HG02759 (cell line): ENCODE measurements at regions not wholly inside any gene's neighbourhood (a gene's known extent, or its start where the extent isn't known, plus 50 kb on each side); places are given as distances from the start of the nearest gene placed in this dataset.

Source experiments
- ATAC-seq: cut with Tn5 transposase; IDR thresholded peaks from one replicate; pipeline ENCODE4 v1.9.1; 2021; ENCODE audit warnings: mild to moderate bottlenecking, moderate library complexity; ENCODE audit not compliant: unreplicated experiment

GRCh38 chr4:3364634-3365314, 72.0 kb downstream of the RGS12 start:
- ATAC-seq, result no peak

DNA sequence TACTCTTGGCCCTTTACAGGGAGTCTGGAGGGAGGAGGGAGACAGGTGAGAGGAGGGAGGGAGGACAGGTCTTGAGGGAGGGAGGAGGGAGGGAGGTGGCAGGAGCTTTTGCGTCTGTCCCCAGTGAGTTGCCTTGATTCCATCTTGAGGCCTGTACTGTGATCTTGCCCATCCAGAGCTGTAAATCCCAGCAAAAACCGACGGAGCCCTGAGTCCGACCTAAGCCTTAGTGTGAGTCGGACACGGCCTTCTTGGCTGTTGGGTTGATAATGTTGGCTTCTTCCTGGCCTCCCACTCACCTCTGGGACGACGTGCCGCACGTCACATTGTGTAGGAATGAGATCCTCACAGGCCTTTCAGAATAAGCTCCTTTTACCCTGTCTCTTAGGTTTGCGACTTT, 72.5 kb downstream of the RGS12 start:
- ATAC-seq, result no peak

DNA sequence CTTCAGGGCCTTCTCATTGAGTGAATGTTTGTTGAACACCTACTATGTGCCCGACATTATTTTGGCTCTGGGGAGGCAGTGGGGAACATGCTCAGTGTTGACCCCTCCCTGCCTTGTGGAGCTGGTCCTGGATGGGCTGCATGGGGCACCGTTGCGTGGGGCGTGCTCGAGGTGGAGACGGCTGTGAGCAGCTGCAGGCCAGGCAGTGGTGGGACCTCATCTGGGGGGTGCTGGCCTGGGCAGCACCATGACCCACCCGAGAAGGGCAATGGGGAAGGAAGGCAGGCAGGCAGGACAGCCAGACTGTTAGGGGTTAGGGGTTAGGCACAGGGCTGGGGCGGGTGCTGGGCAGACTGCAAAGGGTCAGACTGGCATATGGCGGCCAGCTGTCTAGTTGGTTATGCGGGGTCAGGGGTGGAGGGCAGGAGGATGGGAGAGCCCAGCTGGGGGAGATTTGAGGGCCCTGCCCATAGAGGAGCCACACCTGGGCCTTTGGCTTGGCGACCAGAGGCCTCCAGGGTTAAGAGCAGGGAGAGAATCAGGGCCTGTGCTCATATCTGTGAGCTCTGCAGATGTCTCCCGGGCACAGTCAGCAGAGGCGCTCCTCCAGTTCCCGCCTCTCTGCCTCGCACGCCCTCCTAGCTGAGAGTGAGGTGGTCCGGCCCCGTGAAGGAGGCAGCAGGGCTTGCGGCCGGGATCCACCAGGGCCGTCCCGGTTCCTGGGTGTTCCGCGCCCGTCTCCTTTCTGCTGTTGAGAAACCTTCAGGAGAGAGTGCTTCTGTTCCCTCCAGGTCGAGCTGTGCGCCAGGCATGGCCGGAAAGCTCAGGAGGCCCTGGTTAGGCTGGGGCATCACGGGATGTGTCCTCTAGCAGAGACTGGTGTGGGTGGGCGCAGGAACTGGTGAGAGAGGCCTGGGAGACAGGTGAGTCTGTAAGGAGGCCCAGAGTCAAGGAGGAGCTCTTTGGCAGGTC, 73.3 kb downstream of the RGS12 start:
- no peak for ATAC-seq

DNA sequence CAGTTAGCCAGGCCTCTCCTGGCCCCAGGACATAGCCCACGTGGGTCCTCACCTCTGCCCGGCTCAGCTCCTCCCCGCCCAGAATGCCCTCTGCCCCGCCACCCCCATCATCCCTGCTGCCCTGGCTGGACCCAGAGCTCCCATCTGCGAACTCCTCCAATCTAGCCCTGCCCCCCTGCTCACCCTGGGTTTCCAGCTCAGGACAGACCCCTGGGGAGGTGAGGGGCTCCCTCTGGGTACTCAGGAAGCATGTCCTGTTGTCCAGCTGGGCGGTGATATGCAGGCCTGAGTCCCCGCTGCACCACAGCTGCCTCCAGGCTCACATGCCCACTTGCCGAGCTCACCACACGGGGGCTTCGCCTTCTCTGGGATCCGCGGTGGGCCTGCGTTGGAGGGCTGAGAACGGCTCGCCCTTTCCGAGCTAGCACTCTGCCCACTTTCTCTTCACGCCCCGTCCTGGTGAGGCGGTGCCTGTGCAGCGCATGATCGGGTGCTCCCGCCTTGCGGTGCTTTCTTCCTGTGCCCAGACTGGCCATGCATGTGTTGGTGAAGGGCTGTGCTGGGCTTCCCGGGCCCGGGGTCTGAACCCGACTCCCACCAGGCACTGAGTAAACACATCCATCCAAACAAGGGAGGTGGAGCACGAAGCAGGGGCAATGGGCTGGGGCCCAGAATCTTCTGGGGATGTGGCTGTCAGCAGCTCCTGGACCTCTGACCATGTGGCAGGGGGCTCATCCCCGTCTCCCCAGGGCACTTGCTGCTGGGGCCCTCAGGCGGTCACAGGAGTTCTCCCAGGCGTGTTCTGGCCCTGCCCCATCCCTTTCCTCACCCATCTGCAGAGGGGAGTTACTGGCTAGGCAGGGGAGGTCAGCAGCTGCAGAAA, 74.3 kb downstream of the RGS12 start:
- no peak for ATAC-seq

- ATAC-seq, result no peak
Observed at GRCh38 chr4:3367866-3368265, 73.9 kb upstream of the HGFAC start.

GRCh38 chr4:3368334-3368733, 73.4 kb upstream of the HGFAC start:
- no peak for ATAC-seq

DNA sequence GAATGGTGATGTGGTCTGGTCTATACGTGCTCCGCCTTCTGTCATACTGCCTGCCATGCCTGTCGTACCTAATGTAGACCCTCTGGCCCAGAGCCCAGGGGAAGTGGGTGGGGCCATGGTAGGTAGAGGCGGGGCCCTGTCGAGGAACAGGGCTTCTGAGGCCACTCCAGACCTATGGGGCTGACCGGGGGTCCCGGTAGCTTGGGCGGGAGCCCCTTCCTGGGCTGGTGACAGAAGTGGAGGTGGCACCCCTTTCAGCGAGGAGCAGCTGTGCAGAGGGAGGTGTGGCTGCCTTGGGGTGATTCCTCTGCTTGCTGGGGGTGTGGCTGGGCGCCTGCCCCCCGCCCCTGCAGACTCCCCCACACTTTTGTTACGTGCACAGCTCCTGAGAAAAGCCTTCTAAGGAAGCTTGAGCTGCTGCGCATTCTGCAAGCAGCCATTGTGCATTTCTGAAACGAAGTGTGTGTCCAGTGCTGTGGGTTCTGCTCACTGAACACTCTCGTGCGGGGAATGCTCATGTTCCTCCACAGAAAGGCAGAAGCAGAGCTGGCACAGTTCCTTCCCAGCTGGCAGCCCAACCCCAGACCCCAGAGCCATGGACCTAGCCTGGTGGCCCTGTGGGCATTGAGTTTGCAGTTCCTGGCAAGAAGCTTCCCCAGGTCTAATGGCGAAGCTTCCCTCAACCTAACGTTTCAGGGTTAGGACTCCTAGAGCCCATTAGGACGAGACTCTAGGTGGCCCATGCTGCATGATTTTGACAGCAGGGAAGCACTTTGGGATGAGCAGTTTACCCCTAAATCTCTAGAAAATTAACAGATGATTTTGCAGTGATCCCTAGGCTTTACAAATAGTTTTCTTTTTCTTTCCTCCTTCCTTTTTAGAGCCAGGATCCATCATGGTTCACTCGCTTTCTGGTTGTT, 72.7 kb upstream of the HGFAC start:
- ATAC-seq, result no peak

DNA sequence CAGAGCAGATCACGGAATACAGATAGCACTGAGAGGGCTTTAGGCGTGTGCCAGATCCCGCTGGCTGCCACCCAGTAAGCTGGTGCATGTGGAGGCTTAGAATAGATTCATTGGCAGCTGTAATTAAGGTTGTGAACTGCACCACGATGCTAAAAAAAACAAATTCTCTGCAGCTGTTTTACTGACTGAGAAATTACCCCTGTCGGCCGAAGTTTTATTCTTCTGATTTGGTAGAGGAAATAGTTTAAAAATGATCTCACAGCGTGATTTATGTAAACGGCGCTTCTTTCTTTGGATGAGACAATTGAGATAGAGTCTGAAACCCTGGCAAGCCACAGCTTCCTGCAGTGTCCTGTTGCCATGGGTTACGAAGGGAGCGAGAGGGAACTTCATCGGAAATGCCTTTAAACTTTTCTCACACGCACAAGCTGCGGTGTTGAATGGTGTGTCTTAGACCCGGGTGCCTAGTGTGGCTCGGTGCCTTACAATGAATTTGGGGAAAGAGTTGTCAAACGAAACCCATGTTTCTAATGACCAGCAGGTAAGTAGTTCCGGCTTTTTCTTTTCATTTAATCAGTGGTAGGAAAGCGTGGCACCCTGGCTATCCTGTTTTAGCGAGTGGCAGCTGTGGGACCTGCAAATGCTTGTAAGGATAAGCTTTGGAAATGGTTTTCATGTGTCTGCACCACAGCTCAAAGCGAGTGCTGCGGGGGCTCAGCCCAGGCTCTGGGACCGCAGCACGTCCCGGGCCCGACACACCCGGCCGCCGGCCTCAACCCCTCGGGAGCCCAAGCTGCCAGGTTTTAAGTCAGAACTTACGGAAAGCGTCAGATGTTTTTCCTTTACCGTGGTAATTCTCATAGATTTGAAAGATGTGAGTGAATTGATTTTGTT, 71.7 kb upstream of the HGFAC start:
- no peak for ATAC-seq

GRCh38 chr4:3371033-3372001, 70.5 kb upstream of the HGFAC start:
- ATAC-seq, result no peak

- ATAC-seq, result no peak
Observed at GRCh38 chr4:3372264-3372932, 69.4 kb upstream of the HGFAC start.

DNA sequence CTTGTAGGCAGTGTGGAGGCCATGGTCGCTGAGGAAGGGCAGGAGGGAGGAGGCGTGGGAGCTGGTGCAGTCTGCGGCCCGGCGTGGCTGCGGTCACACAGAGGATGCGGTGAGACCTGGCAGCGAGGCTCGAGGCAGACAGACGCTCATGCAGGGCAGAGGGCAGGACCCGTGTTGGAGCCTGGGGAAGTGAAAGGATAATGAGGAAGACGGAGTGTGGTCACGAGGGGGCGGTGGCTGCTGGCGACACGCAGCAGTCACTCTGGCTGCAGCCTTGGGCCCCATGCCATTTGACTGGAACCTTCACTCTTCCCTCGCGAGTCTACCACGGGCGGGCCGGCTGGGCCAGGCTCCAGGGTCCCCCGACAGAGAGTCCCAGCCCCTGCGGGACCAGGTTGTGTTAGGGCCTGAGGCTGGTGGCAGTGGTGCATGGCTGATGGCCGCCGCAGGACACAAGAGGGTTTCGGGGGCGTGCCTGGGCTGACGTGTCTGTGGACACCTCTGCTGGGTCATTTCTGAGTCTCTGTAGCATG, 68.8 kb upstream of the HGFAC start:
- no peak for ATAC-seq

DNA sequence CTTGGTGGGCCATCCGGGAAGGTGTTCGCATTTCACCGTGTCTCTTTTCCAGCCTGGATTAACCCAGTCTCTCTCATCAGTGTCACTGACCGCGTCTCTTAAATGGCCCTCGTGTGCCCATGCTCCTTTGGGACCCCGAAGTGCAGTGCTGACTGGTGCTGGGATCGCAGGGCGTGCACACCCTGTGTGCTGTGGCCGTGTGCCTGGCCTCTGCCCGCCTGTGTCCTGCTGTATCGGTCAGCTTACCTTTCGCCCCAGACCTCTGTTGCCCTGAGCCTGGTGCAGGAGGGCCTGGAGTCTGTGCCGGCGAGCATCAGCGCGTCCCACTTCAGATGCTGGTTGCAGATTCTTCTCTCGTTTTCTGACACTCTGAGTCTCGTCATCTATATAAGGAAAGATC, 68.3 kb upstream of the HGFAC start:
- no peak for ATAC-seq

GRCh38 chr4:3374011-3374645, 67.6 kb upstream of the HGFAC start:
- ATAC-seq, result no peak

GRCh38 chr4:3374667-3375066, 67.1 kb upstream of the HGFAC start:
- ATAC-seq, result no peak

DNA sequence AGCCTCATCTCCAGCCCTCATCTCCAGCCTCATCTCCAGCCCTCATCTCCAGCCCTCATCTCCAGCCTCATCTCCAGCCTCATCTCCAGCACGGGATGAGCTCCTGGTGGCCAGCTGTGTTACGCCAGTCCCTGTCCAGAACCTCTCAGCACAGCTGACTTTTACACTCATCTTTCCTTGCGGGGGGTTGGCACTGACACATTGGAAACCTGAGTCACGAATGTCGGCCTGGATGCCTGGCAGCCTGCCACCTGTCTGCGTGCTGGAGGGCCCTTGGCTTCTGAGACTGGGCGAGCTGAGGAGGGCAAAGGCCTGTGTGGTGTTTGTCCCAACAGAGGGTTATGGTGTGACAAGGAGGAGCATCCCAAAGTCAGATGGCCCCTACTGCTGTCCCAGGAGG, 66.1 kb upstream of the HGFAC start:
- ATAC-seq, result no peak

- ATAC-seq, result no peak
Observed at GRCh38 chr4:3376266-3376665, 65.5 kb upstream of the HGFAC start.

- ATAC-seq, result no peak
Observed at GRCh38 chr4:3377557-3377956, 64.2 kb upstream of the HGFAC start.
